Activated T-helper 17 cell treated with anti-CD3 and anti-CD28 coated beads, Interleukin-2, amount 50 U/mL, for 72 hours (primary cell): ENCODE measurements at regions not wholly inside any gene's neighbourhood (a gene's known extent, or its start where the extent isn't known, plus 50 kb on each side); places are given as distances from the start of the nearest gene placed in this dataset.

ENCODE experiments used
- ATAC-seq: fragments of 150-1000 bp; cut with Tn5 transposase; replicated peaks from 2 replicates; pipeline ENCODE4 v1.10.0; 2021; ENCODE audit warnings: mild to moderate bottlenecking, moderate library complexity
- H3K27ac Mint-ChIP-seq: one replicate; pipeline ENCODE4 v1.8.0; 2022; ENCODE audit warnings: mixed read lengths
- H3K27me3 Mint-ChIP-seq: one replicate; pipeline ENCODE4 v1.8.0; 2022; ENCODE audit warnings: mixed read lengths
- H3K36me3 Mint-ChIP-seq: one replicate; pipeline ENCODE4 v1.8.0; 2022; ENCODE audit warnings: low read depth, mild to moderate bottlenecking, mixed read lengths
- H3K4me1 Mint-ChIP-seq: one replicate; pipeline ENCODE4 v1.8.0; 2022; ENCODE audit warnings: mixed read lengths
- H3K4me3 Mint-ChIP-seq: one replicate; pipeline ENCODE4 v1.8.0; 2022; ENCODE audit warnings: mild to moderate bottlenecking, mixed read lengths
- H3K9me3 Mint-ChIP-seq: one replicate; pipeline ENCODE4 v1.8.0; 2022; ENCODE audit warnings: mixed read lengths

DNA sequence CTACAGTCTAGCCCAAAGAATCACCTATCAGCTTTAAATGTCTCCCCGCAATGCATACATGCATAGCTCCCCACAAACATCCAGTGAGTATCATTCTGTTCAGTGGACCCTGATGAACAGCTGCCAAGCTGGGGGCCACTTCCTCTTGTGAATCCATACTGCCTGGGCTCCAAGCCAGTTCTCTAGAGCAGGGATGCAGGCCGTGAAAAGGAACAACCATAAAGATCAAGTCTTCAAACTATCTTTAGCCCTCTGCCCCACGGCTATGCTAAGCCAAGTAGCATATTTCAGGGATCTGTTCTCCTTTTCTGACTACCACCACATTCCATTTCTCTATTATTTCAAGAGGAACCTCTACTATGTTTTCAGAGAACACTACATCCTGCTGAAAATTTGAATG is 191.7 kb upstream of the BTBD3 start:
- Mint-ChIP-seq H3K9me3 (peaks cover 18% of the 10 kb centered on the region), H3K4me3 (no peak overlapping the region), H3K4me1 (no peaks in the 10 kb centered on the region), H3K27me3 (no peaks in the 10 kb centered on the region), H3K36me3 (no peaks in the 10 kb centered on the region), H3K27ac (no peak overlapping the region)
- ATAC-seq: no peak

DNA sequence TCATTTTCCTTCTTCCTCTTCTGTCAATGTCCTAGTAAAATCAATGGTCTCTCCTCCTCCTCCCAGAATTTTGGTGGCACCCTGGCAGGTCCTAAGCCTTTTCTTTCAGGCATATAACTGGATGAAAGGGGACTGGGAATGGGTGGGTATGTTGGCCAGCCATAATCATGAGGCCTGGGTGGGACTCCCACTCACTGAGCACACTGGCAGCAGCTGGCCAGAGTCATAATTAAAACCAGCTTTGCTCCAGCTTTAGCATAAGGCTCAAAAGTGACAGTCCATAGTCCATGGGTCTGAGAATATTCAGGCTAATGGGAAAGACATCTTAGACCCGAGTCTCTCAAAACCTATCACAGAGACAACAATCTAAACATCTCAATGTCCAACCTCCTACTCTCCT is 190.0 kb upstream of the BTBD3 start:
- ATAC-seq: no peak
- Mint-ChIP-seq H3K4me3 (no peak overlapping the region), H3K36me3 (no peaks in the 10 kb centered on the region), H3K9me3 (peaks cover 22% of the 10 kb centered on the region), H3K27me3 (no peaks in the 10 kb centered on the region), H3K4me1 (no peaks in the 10 kb centered on the region), H3K27ac (no peak overlapping the region)

DNA sequence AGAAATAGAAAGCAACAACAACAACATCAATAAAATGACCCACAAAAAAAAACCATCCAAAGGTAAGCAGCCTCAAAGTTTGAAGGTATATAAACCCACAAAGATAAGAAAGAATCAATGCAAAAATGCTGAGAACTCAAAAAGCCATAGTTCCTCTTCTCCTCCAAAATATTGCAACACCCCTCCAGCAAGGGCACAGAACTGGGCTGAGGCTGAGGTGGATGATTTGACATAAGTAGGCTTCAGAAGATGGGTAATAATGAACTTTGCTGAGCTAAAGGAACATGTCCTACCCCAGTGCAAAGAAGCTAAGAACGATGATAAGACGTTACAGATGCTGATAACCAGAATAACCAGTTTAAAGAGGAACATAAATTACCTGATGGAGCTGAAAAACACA is 188.8 kb upstream of the BTBD3 start:
- H3K9me3 Mint-ChIP-seq: peaks cover 22% of the 10 kb centered on the region
- ATAC-seq: no peak
- no peaks in the 10 kb centered on the region for H3K4me1 Mint-ChIP-seq
- H3K36me3 Mint-ChIP-seq: no peaks in the 10 kb centered on the region
- no peak overlapping the region for H3K27ac Mint-ChIP-seq
- H3K4me3 Mint-ChIP-seq: no peak overlapping the region
- H3K27me3 Mint-ChIP-seq: no peaks in the 10 kb centered on the region

GRCh38 chr20:11729806-11730205 is 187.9 kb upstream of the BTBD3 start:
- H3K4me1 Mint-ChIP-seq: no peaks in the 10 kb centered on the region
- peaks cover 25% of the 10 kb centered on the region for H3K9me3 Mint-ChIP-seq
- ATAC-seq: no peak
- H3K27ac Mint-ChIP-seq: no peak overlapping the region
- no peaks in the 10 kb centered on the region for H3K27me3 Mint-ChIP-seq
- H3K36me3 Mint-ChIP-seq: no peaks in the 10 kb centered on the region
- no peak overlapping the region for H3K4me3 Mint-ChIP-seq

GRCh38 chr20:11734431-11734830 is 183.3 kb upstream of the BTBD3 start:
- no peak for ATAC-seq
- H3K9me3 Mint-ChIP-seq: peaks cover 16% of the 10 kb centered on the region

DNA sequence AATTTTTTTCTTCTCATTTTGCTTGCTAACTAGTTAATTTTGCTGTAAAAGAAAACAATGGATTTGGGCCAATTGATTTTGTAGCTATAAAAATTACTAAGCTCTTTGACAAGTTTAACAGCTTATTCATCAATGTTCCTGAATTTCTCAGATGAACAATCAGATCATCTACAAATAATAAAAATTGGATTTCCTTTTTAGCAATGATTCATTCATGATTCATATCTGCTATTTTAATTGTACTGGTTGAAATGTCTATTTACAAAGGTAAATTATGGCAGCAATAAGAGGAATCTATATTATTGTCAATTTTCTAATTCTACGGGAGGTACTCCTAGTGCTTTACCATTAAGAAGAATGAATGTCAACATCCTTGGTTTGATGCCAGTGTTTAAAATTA is 178.8 kb upstream of the BTBD3 start:
- Mint-ChIP-seq H3K27ac (no peak overlapping the region), H3K36me3 (no peaks in the 10 kb centered on the region), H3K4me3 (no peak overlapping the region), H3K27me3 (no peaks in the 10 kb centered on the region), H3K4me1 (no peaks in the 10 kb centered on the region), H3K9me3 (peaks cover 12% of the 10 kb centered on the region)
- ATAC-seq: no peak

More at GRCh38 chr20:11734431-11734830, 183.3 kb upstream of the BTBD3 start:
- no peak overlapping the region for H3K4me3 Mint-ChIP-seq
- no peaks in the 10 kb centered on the region for H3K27me3 Mint-ChIP-seq
- no peaks in the 10 kb centered on the region for H3K4me1 Mint-ChIP-seq
- no peaks in the 10 kb centered on the region for H3K36me3 Mint-ChIP-seq
- H3K27ac Mint-ChIP-seq: no peak overlapping the region

GRCh38 chr20:11740975-11741374 is 176.7 kb upstream of the BTBD3 start:
- Mint-ChIP-seq H3K27ac (no peak overlapping the region), H3K4me1 (no peaks in the 10 kb centered on the region), H3K36me3 (no peaks in the 10 kb centered on the region), H3K9me3 (peaks cover 7% of the 10 kb centered on the region), H3K4me3 (no peak overlapping the region), H3K27me3 (no peaks in the 10 kb centered on the region)
- no peak for ATAC-seq

DNA sequence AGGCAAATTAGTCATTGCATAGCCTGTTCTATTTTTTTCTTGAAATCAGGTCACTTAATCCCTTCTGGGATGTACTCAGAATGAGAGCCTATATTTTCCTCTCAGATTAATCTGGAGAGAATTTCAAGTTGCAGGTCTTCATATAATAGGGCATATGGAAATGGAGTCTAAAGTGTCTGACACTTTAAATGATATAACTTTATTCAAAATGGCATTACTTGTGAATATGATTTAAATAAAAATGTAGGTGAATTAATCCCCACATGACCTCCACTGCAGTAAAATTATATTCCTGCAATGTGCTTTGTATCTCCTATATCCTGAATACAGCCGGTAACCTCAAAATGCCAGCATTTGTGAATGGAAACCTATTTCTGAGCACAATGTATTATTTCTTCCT is 172.5 kb upstream of the BTBD3 start:
- Mint-ChIP-seq H3K27me3 (no peaks in the 10 kb centered on the region), H3K9me3 (peaks cover 10% of the 10 kb centered on the region), H3K4me1 (no peaks in the 10 kb centered on the region), H3K27ac (no peak overlapping the region), H3K4me3 (no peak overlapping the region), H3K36me3 (no peaks in the 10 kb centered on the region)
- no peak for ATAC-seq

- Mint-ChIP-seq H3K27ac (no peak overlapping the region), H3K36me3 (no peaks in the 10 kb centered on the region), H3K4me3 (no peak overlapping the region), H3K9me3 (peaks cover 13% of the 10 kb centered on the region), H3K4me1 (no peaks in the 10 kb centered on the region), H3K27me3 (no peaks in the 10 kb centered on the region)
- ATAC-seq: no peak
Observed at GRCh38 chr20:11748436-11748835, 169.3 kb upstream of the BTBD3 start.

GRCh38 chr20:11752336-11752735 is 165.4 kb upstream of the BTBD3 start:
- no peak overlapping the region for H3K4me3 Mint-ChIP-seq
- no peak overlapping the region for H3K27ac Mint-ChIP-seq
- H3K27me3 Mint-ChIP-seq: no peaks in the 10 kb centered on the region
- H3K36me3 Mint-ChIP-seq: no peaks in the 10 kb centered on the region
- no peaks in the 10 kb centered on the region for H3K4me1 Mint-ChIP-seq
- H3K9me3 Mint-ChIP-seq: peaks cover 11% of the 10 kb centered on the region
- ATAC-seq: no peak

DNA sequence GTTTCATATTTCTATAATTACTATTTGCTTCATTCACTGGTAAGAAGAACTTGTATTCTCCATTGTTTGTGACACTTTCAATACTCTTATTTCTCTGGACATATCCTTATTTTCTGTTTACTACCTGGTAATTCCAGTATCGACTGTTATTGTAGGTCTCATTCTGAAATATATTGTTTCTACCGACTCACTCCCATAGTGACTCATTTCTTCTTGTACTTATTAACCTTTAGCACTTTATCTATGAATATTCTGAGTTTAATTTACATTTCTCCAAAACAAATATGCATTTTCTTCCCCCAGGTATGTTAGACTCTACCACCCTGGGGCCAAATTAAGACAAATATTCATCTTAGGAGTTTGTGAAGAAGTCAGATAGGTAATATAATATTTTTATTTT is 164.5 kb upstream of the BTBD3 start:
- no peak for ATAC-seq
- H3K9me3 Mint-ChIP-seq: peaks cover 8% of the 10 kb centered on the region
- H3K27ac Mint-ChIP-seq: no peak overlapping the region
- no peak overlapping the region for H3K4me3 Mint-ChIP-seq
- H3K27me3 Mint-ChIP-seq: no peaks in the 10 kb centered on the region
- no peaks in the 10 kb centered on the region for H3K4me1 Mint-ChIP-seq
- H3K36me3 Mint-ChIP-seq: no peaks in the 10 kb centered on the region

GRCh38 chr20:11754451-11754850 is 163.2 kb upstream of the BTBD3 start:
- H3K4me3 Mint-ChIP-seq: no peak overlapping the region

DNA sequence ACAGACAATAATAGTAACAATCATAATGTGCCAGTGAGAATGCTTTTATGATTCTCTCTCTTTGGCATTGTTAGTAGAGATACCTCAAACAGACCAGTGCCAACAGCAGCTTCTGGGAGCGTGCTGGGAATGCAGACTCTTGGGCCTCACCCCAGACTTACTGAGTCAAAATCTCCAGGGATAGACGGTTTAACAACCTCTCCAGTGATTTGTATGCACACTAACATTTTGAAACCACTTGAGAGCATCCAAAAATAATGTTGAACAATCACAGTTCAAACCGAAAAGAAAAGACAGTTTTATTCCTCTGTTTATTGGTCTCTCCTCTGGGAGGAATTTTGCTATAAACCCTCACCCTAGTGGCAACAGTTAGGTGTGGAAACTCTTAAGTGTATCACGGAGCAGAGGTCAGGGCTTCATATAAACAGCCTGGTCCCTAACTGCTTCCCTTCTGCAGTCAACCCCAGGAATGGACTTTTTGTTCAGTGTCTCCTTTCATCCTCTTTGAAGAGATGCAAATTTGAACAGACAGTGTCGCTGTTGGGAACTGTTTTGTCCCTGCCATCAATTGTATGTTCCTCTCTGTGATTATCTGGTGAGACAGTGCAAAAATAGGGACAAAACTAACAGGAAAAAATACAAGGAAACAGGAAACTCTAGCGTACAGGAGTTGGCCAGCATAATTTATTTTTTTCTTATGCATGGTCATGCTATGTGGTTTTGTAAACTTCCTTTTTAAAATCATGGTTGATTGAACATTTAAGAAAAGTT is 162.4 kb upstream of the BTBD3 start:
- H3K9me3 Mint-ChIP-seq: peaks cover 8% of the 10 kb centered on the region
- no peaks in the 10 kb centered on the region for H3K4me1 Mint-ChIP-seq
- ATAC-seq: no peak
- no peak overlapping the region for H3K27ac Mint-ChIP-seq
- H3K36me3 Mint-ChIP-seq: no peaks in the 10 kb centered on the region
- H3K4me3 Mint-ChIP-seq: no peak overlapping the region
- H3K27me3 Mint-ChIP-seq: no peaks in the 10 kb centered on the region

More at GRCh38 chr20:11754451-11754850, 163.2 kb upstream of the BTBD3 start:
- Mint-ChIP-seq H3K27ac (no peak overlapping the region), H3K27me3 (no peaks in the 10 kb centered on the region), H3K36me3 (no peaks in the 10 kb centered on the region), H3K9me3 (peaks cover 8% of the 10 kb centered on the region), H3K4me1 (no peaks in the 10 kb centered on the region)
- no peak for ATAC-seq

DNA sequence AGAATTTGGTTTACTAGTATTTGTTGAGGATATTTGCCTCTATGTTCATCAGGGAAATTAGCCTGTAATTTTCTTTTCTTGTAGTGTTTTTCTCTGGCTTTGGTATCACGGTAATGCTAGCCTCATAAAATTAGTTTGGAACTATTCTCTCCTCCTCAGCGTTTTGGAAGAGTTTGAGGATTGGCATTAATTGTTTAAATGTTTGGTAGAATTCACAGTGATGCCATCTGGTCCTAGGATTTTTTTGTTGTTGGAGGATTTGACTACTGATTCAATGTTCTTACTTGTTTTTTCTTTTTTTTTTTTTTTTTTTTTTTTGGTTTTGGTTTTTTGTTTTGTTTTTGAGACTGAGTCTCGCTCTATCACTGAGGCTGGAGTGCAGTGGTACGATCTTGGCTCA is 156.2 kb upstream of the BTBD3 start:
- H3K27ac Mint-ChIP-seq: no peak overlapping the region
- no peak for ATAC-seq
- H3K4me3 Mint-ChIP-seq: no peak overlapping the region
- H3K36me3 Mint-ChIP-seq: no peaks in the 10 kb centered on the region
- H3K27me3 Mint-ChIP-seq: no peaks in the 10 kb centered on the region
- no peaks in the 10 kb centered on the region for H3K4me1 Mint-ChIP-seq
- peaks cover 8% of the 10 kb centered on the region for H3K9me3 Mint-ChIP-seq

DNA sequence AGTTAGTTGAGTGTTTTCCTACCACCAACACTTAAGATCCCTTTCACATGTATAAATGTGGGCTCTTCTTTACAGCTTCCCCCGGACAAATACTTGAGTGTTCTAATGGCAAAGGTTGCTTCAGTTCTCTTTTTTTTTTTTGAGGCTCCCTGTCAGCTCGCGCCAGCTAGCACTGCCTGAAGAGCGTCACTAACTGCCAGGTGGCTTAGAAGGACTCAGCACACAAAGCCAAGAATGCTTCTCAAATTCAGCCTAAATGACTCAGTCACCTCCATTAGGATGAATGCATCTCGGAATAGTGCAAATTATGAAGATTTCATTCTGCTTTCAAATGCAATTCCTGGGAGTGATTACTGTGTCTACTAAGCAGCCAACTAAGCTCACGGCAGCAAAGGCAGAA is 150.7 kb upstream of the BTBD3 start:
- no peaks in the 10 kb centered on the region for H3K27me3 Mint-ChIP-seq
- H3K4me1 Mint-ChIP-seq: no peaks in the 10 kb centered on the region
- no peak overlapping the region for H3K27ac Mint-ChIP-seq
- no peak for ATAC-seq
- no peaks in the 10 kb centered on the region for H3K36me3 Mint-ChIP-seq
- H3K4me3 Mint-ChIP-seq: no peak overlapping the region
- H3K9me3 Mint-ChIP-seq: peaks cover 25% of the 10 kb centered on the region

- Mint-ChIP-seq H3K9me3 (peaks cover 36% of the 10 kb centered on the region), H3K27ac (no peak overlapping the region), H3K4me1 (no peaks in the 10 kb centered on the region), H3K27me3 (no peaks in the 10 kb centered on the region), H3K36me3 (no peaks in the 10 kb centered on the region), H3K4me3 (no peak overlapping the region)
- no peak for ATAC-seq
Observed at GRCh38 chr20:11769825-11770224, 147.9 kb upstream of the BTBD3 start.
